Activated T-helper 17 cell treated with anti-CD3 and anti-CD28 coated beads, Interleukin-2, amount 50 U/mL, for 72 hours (primary cell): ENCODE measurements at regions not wholly inside any gene's neighbourhood (a gene's known extent, or its start where the extent isn't known, plus 50 kb on each side); places are given as distances from the start of the nearest gene placed in this dataset.

ENCODE experiments used
- ATAC-seq: fragments of 150-1000 bp; cut with Tn5 transposase; replicated peaks from 2 replicates; pipeline ENCODE4 v1.10.0; 2021; ENCODE audit warnings: mild to moderate bottlenecking, moderate library complexity
- H3K27ac Mint-ChIP-seq: one replicate; pipeline ENCODE4 v1.8.0; 2022; ENCODE audit warnings: mixed read lengths
- H3K27me3 Mint-ChIP-seq: one replicate; pipeline ENCODE4 v1.8.0; 2022; ENCODE audit warnings: mixed read lengths
- H3K36me3 Mint-ChIP-seq: one replicate; pipeline ENCODE4 v1.8.0; 2022; ENCODE audit warnings: low read depth, mild to moderate bottlenecking, mixed read lengths
- H3K4me1 Mint-ChIP-seq: one replicate; pipeline ENCODE4 v1.8.0; 2022; ENCODE audit warnings: mixed read lengths
- H3K4me3 Mint-ChIP-seq: one replicate; pipeline ENCODE4 v1.8.0; 2022; ENCODE audit warnings: mild to moderate bottlenecking, mixed read lengths
- H3K9me3 Mint-ChIP-seq: one replicate; pipeline ENCODE4 v1.8.0; 2022; ENCODE audit warnings: mixed read lengths

DNA sequence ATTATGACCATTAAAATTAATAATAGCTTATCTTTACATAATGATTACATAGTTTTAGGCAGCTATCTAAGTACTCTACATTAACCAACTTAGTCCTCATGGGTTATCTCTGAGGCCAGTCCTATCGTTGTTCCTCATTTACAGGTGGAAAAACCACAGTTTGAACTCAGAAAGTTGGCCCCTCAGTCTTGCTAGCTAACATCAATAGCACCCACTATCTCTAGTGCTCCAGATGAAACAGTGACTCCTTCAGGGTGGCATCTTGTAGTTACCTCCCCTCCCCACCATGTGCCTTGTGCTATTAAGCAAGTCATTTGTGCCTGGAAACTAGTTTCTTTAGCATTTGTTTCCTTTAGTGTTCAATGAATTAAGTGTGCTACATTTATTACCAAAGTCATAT lies 1086.7 kb downstream of the EFNB2 start:
- Mint-ChIP-seq H3K4me3 (no peak overlapping the region), H3K27me3 (no peaks in the 10 kb centered on the region), H3K4me1 (no peaks in the 10 kb centered on the region), H3K36me3 (no peaks in the 10 kb centered on the region), H3K9me3 (no peaks in the 10 kb centered on the region), H3K27ac (no peak overlapping the region)
- ATAC-seq: no peak

DNA sequence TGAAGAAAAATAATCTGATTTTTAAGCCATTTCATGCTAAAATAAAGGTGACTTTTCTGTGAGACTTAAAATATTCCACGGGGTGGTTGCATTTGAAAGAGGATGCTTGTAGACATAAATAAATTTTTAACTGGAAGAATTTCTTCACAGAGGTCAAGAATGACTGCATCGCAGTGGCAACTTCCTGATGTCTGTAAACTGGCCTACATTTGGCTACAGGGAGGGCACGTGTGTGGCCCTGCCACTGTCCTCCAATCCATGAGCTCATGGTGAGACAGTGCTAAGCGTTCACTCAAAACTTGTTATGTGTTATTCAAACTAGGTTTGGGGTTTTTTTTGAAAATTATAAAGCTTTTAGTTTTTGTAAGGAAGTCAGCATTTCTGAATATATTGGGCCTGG lies 1089.3 kb downstream of the EFNB2 start:
- Mint-ChIP-seq H3K4me3 (no peak overlapping the region), H3K27me3 (no peaks in the 10 kb centered on the region), H3K27ac (no peak overlapping the region), H3K36me3 (no peaks in the 10 kb centered on the region), H3K9me3 (no peaks in the 10 kb centered on the region), H3K4me1 (no peaks in the 10 kb centered on the region)
- ATAC-seq: no peak

DNA sequence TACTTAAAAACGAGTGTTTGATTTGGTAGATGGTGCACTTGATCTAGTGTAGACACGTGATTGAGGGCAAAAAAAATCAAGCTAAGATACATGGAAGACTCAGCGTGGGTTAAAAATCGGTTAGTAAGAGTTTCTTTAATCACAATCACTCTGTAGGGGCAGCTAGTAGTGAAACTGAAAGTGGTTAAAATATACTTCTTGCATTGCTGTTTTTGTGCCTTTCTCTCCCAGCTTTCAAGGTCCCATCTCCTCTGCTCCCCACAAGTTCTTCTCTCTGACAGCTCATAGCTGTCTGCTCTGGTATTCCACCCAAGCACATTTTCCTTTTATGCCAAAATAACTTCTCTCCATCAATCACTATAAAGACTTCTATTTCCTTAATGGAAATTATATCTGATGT lies 1089.7 kb downstream of the EFNB2 start:
- no peaks in the 10 kb centered on the region for H3K9me3 Mint-ChIP-seq
- no peaks in the 10 kb centered on the region for H3K4me1 Mint-ChIP-seq
- H3K27ac Mint-ChIP-seq: no peak overlapping the region
- no peaks in the 10 kb centered on the region for H3K27me3 Mint-ChIP-seq
- H3K4me3 Mint-ChIP-seq: no peak overlapping the region
- H3K36me3 Mint-ChIP-seq: no peaks in the 10 kb centered on the region
- ATAC-seq: no peak

GRCh38 chr13:105442949-105443699 lies 1092.3 kb downstream of the EFNB2 start:
- no peaks in the 10 kb centered on the region for H3K36me3 Mint-ChIP-seq
- H3K4me3 Mint-ChIP-seq: no peak overlapping the region
- no peaks in the 10 kb centered on the region for H3K27me3 Mint-ChIP-seq
- no peak for ATAC-seq
- no peaks in the 10 kb centered on the region for H3K9me3 Mint-ChIP-seq
- H3K4me1 Mint-ChIP-seq: no peaks in the 10 kb centered on the region
- H3K27ac Mint-ChIP-seq: no peak overlapping the region

DNA sequence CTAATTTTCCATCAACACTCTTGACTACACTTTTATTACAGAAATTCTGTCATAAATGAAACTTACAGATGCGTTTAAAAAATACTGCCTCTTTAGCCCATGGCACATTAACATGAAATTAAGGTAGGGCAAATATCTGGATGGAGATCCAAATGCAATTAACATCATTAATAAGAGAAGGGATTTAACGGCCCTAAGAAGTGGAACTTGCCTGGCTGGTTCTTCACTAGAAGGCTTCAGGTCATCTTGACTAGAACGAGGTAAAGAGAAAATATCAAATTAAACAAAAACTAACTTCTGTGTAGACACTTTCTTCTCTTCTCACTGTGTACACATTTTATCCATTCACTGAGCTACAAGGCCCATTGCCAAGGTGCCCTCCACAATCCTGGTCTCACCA lies 1093.4 kb downstream of the EFNB2 start:
- Mint-ChIP-seq H3K27me3 (no peaks in the 10 kb centered on the region), H3K4me3 (no peak overlapping the region), H3K36me3 (no peaks in the 10 kb centered on the region), H3K27ac (no peak overlapping the region), H3K9me3 (no peaks in the 10 kb centered on the region), H3K4me1 (no peaks in the 10 kb centered on the region)
- no peak for ATAC-seq

DNA sequence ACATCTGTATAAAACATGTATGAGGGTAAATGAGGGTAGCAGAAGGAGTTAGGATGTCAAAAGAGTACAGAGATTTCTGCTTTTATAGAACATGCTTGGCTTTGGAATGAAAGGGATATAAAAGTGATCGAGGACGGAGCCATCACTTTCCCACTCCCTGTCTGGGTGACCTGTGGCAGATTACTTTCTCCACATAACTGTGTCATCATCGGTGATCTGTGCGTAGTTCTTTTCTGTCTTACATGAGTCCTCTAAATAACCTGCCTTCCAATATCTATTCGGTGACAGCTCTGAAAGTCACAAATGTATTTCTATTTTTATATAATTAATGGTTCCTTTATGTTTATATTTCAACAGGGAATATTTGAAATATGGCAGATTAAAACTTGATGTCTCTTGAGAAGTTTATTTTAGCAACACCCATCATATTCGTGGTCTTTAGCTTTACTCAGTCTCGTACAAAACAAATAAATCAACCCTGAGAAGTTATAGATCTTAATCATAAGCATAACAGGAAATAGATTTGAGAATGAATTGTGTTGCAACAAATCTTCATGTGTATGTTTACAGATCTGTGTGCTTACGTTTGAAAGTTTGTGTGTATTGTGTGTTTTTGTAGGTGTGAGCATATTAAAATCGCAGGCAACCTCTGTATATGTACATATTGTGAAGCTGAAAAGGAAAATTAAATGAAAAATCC lies 1094.3 kb downstream of the EFNB2 start:
- no peaks in the 10 kb centered on the region for H3K4me1 Mint-ChIP-seq
- H3K9me3 Mint-ChIP-seq: no peaks in the 10 kb centered on the region
- ATAC-seq: no peak
- H3K36me3 Mint-ChIP-seq: no peaks in the 10 kb centered on the region
- H3K4me3 Mint-ChIP-seq: no peak overlapping the region
- H3K27ac Mint-ChIP-seq: no peak overlapping the region
- no peaks in the 10 kb centered on the region for H3K27me3 Mint-ChIP-seq

DNA sequence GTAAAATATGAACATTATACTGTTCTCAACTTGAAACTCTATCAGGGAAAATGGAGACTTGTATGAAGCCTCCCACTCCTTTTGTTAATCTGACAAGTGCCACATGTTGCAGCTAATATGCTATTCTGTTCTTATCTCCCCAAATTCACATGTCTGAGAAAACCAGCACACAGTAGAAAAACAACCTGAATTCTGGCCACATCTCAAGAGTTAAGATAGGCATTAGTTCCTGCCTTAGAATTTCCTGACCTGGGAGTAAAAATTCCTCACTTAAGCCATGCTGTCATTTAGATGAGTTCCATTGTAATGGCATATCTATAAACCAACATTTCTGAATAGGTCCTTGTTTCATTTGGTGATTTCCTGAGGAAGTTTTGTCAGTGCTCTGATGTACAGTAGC lies 1098.5 kb downstream of the EFNB2 start:
- no peak for ATAC-seq
- no peak overlapping the region for H3K4me3 Mint-ChIP-seq
- H3K9me3 Mint-ChIP-seq: no peaks in the 10 kb centered on the region
- H3K27me3 Mint-ChIP-seq: no peaks in the 10 kb centered on the region
- no peaks in the 10 kb centered on the region for H3K36me3 Mint-ChIP-seq
- no peak overlapping the region for H3K27ac Mint-ChIP-seq
- H3K4me1 Mint-ChIP-seq: no peaks in the 10 kb centered on the region

DNA sequence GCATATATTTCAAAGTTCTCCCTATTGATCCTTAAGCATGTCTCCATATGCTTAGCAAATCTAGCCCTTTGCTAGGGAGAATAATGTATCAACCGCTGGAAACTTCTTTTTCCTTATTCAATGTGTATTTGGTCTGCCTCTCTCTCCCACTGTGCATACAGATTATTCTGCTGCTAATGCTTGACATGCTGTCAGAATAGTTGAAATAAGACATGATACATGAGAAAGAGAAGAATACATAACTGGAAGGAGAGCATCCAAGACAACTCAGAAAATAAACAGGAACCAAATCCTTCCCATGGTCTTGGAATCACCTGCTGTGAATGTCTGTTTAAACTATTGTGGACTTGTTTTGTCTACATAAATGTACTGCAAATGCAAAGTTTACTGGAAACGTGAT lies 1103.0 kb downstream of the EFNB2 start:
- Mint-ChIP-seq H3K4me1 (no peaks in the 10 kb centered on the region), H3K27ac (no peak overlapping the region), H3K27me3 (no peaks in the 10 kb centered on the region), H3K9me3 (no peaks in the 10 kb centered on the region), H3K36me3 (no peaks in the 10 kb centered on the region), H3K4me3 (no peak overlapping the region)
- ATAC-seq: no peak

DNA sequence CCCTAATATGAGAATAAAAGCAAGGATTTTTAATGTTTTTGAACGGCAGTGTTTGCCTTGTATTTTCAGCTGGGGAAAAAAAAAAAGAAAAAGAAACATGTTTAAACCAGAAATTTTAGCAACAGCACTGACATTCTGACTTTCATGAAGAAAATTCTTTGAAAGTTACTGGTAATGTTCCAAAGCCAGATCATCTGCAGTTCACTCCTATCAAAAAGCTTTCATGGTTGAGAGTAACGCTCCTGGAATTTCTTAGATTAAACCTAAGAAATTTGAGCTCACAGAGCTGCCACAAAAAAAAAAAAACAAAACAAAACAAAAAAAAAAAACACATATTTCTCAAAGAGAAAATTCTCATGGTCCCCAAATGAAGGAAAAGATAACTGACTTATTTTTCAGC lies 1106.7 kb downstream of the EFNB2 start:
- ATAC-seq: no peak
- no peak overlapping the region for H3K4me3 Mint-ChIP-seq
- no peaks in the 10 kb centered on the region for H3K36me3 Mint-ChIP-seq

DNA sequence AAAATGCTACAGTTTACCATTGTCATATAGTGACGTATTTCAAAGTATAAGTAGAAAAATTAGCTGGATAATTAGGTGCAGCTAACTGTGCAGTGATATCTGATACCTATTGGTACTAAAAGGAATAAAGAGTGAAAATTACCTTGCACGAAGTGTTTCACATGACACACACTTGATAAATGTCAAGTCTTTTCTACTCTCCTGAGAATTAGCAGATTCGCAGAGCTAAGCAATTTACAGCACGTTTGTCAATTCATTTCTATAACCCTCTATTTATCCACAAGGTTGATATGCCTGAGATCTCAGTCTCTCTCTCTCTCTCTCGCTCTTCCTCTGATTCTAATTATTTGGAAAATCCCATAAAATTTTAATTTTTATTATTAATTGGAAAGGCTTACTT lies 1109.0 kb downstream of the EFNB2 start:
- ATAC-seq: no peak
- H3K4me1 Mint-ChIP-seq: no peaks in the 10 kb centered on the region
- no peaks in the 10 kb centered on the region for H3K36me3 Mint-ChIP-seq
- H3K9me3 Mint-ChIP-seq: no peaks in the 10 kb centered on the region
- H3K4me3 Mint-ChIP-seq: no peak overlapping the region
- H3K27ac Mint-ChIP-seq: no peak overlapping the region
- no peaks in the 10 kb centered on the region for H3K27me3 Mint-ChIP-seq

More for the DNA sequence above, 1106.7 kb downstream of the EFNB2 start:
- Mint-ChIP-seq H3K4me1 (no peaks in the 10 kb centered on the region), H3K27ac (no peak overlapping the region), H3K9me3 (no peaks in the 10 kb centered on the region), H3K27me3 (no peaks in the 10 kb centered on the region)

DNA sequence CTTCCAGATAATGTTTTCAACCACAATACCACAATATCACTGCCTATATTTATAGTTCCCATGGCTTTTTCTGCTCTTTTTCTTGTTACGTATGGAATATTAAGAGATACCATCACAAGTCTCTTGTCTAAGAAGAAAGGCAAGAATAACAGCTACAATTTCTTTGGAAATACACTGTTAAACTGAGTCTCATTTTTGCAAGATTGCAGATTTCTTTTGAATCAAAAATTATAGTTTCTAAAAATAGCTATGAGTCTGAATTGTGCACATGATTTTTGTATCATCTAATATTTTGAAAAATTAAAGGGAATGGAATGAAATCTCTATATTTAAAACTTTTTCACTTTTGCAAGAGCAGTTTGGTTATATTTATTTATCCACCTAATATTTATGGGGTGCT lies 1120.8 kb downstream of the EFNB2 start:
- Mint-ChIP-seq H3K27ac (no peak overlapping the region), H3K4me3 (no peak overlapping the region), H3K27me3 (peaks cover 6% of the 10 kb centered on the region), H3K9me3 (peaks cover under 1% of the 10 kb centered on the region), H3K36me3 (no peaks in the 10 kb centered on the region), H3K4me1 (no peaks in the 10 kb centered on the region)
- no peak for ATAC-seq

GRCh38 chr13:105412171-105412570 lies 1123.3 kb downstream of the EFNB2 start:
- no peak overlapping the region for H3K27ac Mint-ChIP-seq
- ATAC-seq: no peak
- no peaks in the 10 kb centered on the region for H3K36me3 Mint-ChIP-seq
- H3K4me3 Mint-ChIP-seq: no peak overlapping the region
- peaks cover under 1% of the 10 kb centered on the region for H3K27me3 Mint-ChIP-seq
- peaks cover 3% of the 10 kb centered on the region for H3K9me3 Mint-ChIP-seq
- no peaks in the 10 kb centered on the region for H3K4me1 Mint-ChIP-seq

- H3K9me3 Mint-ChIP-seq: peaks cover 3% of the 10 kb centered on the region
- no peak overlapping the region for H3K27ac Mint-ChIP-seq
- no peaks in the 10 kb centered on the region for H3K4me1 Mint-ChIP-seq
- H3K27me3 Mint-ChIP-seq: no peaks in the 10 kb centered on the region
- no peak for ATAC-seq
- no peak overlapping the region for H3K4me3 Mint-ChIP-seq
- H3K36me3 Mint-ChIP-seq: no peaks in the 10 kb centered on the region
Measured at GRCh38 chr13:105410602-105411001, 1124.9 kb downstream of the EFNB2 start.

GRCh38 chr13:105406551-105406950 lies 1128.9 kb downstream of the EFNB2 start:
- no peak overlapping the region for H3K27ac Mint-ChIP-seq
- no peak for ATAC-seq
- no peak overlapping the region for H3K4me3 Mint-ChIP-seq
- peaks cover 3% of the 10 kb centered on the region for H3K9me3 Mint-ChIP-seq
- H3K36me3 Mint-ChIP-seq: no peaks in the 10 kb centered on the region
- no peaks in the 10 kb centered on the region for H3K4me1 Mint-ChIP-seq
- H3K27me3 Mint-ChIP-seq: no peaks in the 10 kb centered on the region

- Mint-ChIP-seq H3K4me1 (no peaks in the 10 kb centered on the region), H3K27ac (no peak overlapping the region), H3K4me3 (no peak overlapping the region), H3K27me3 (no peaks in the 10 kb centered on the region), H3K36me3 (no peaks in the 10 kb centered on the region), H3K9me3 (no peaks in the 10 kb centered on the region)
- ATAC-seq: no peak
Measured at GRCh38 chr13:105403086-105403485, 1132.4 kb downstream of the EFNB2 start.
